Right lobe of liver (tissue), 6 donors: ENCODE measurements at regions not wholly inside any gene's neighbourhood (a gene's known extent, or its start where the extent isn't known, plus 50 kb on each side); places are given as distances from the start of the nearest gene placed in this dataset.

Experiments
- ATAC-seq, 4 donors: fragments of 200-7000 bp; cut with Tn5 transposase; one replicate each; pipeline ENCODE4 v1.9.1; 2020; ENCODE audit warnings: mild to moderate bottlenecking in 4 of 4, moderate library complexity in 4 of 4
- DNase-seq, 3 donors: peaks; one replicate each; pipeline ENCODE4 v3.0.0-alpha.2; 2020
- H3K27ac ChIP-seq, 3 donors: fragments of 200-600 bp; one replicate each; pipeline ENCODE4 v1.8.0; 2022
- H3K27me3 ChIP-seq, 2 donors: fragments of 200-600 bp; one replicate each; pipeline ENCODE4 v1.8.0; 2022
- H3K36me3 ChIP-seq, 4 donors: fragments of 200-600 bp; sonication (generic) in 1 of 4; one replicate each; pipeline versions ENCODE4 v1.5.1 to v1.8.0; 2017 to 2022; ENCODE audit warnings: control low read depth in 1 of 4
- H3K4me1 ChIP-seq, 4 donors: fragments of 200-600 bp; sonication (generic) in 1 of 4; one replicate each; pipeline versions ENCODE4 v1.5.1 to v1.8.0; 2017 to 2022; ENCODE audit warnings: control low read depth in 1 of 4
- H3K4me3 ChIP-seq, 3 donors: fragments of 200-600 bp; one replicate each; pipeline ENCODE4 v1.8.0; 2022
- H3K9me3 ChIP-seq, 4 donors: fragments of 200-600 bp; sonication (generic) in 1 of 4; one replicate each; pipeline versions ENCODE4 v1.5.1 to v1.8.0; 2017 to 2022; ENCODE audit warnings: control low read depth in 1 of 4
- CTCF ChIP-seq, 4 donors: fragments of 200-600 bp in 3 of 4; fragments of 450-650 bp in 1 of 4; IDR thresholded peaks; one replicate each; pipeline versions ENCODE4 v1.5.1 to v1.8.0; 2016 to 2022; ENCODE audit warnings: antibody characterized with exemption in 4 of 4, mild to moderate bottlenecking in 2 of 4
- POLR2A ChIP-seq: fragments of 450-650 bp; IDR thresholded peaks from one replicate; pipeline ENCODE4 v1.6.1; 2017; ENCODE audit warnings: antibody characterized with exemption, mild to moderate bottlenecking
- WGBS: methylation state at CpG from one replicate; pipeline ENCODE4 v1.1.6; 2018; ENCODE audit warnings: low coverage, low lambda C conversion rate; ENCODE audit not compliant: insufficient coverage; ENCODE audit errors: missing lambda C conversion rate; 5-methylcytosine and 5-hydroxymethylcytosine counted together
- intact Hi-C, 2 donors: fragments of 100-400 bp; cut with DNase I; formaldehyde crosslinking; loops; one replicate each; pipeline versions ENCODE4 v1.11.2 to v1.14.1; 2022
- donor health status: DM: no; HTN: yes; CAD: no.
- donor health status: DM: no; HTN: no; CAD: no.
- donor health status: DM: no; HTN: no; CAD: no.
- donor health status: DM: no; HTN: yes; CAD: no.
- donor health status: DM: no; HTN: yes; CAD: no.

GRCh38 chr6:121506761-121507754, 71.6 kb downstream of the GJA1 start:
- no peak overlapping the region for H3K27ac ChIP-seq
- no peaks in the 10 kb centered on the region for H3K9me3 ChIP-seq
- no peak for TF ChIP-seq POLR2A
- no peak for TF ChIP-seq CTCF (IDR thresholded peaks at IDR 0.05)
- no peak for ATAC-seq
- no peaks in the 10 kb centered on the region for H3K4me1 ChIP-seq
- H3K36me3 ChIP-seq = no peaks in the 10 kb centered on the region
- intact Hi-C loops = no loop called here
- H3K4me3 ChIP-seq = no peak overlapping the region
- no peak for DNase-seq
- H3K27me3 ChIP-seq = no peaks in the 10 kb centered on the region
- WGBS = 59% methylated on average over 6 of the region's 7 CpGs

- H3K9me3 ChIP-seq = no peaks in the 10 kb centered on the region
- H3K4me1 ChIP-seq = no peaks in the 10 kb centered on the region
- 47% methylated on average over 8 of the region's 8 CpGs for WGBS
- no peaks in the 10 kb centered on the region for H3K36me3 ChIP-seq
- intact Hi-C loops = no loop called here
- DNase-seq (no peak), ATAC-seq (no peak)
- no peak for TF ChIP-seq POLR2A
- H3K27ac ChIP-seq = no peak overlapping the region
- H3K27me3 ChIP-seq = no peaks in the 10 kb centered on the region
- H3K4me3 ChIP-seq = no peak overlapping the region
These were observed 75.2 kb downstream of the GJA1 start for GRCh38 chr6:121510568-121511177.

- Histone ChIP-seq H3K4me1 (no peaks in the 10 kb centered on the region), H3K4me3 (no peak overlapping the region), H3K9me3 (no peaks in the 10 kb centered on the region), H3K27ac (no peak overlapping the region), H3K27me3 (no peaks in the 10 kb centered on the region), H3K36me3 (no peaks in the 10 kb centered on the region)
- no peak for TF ChIP-seq CTCF (IDR thresholded peaks at IDR 0.05)
- TF ChIP-seq POLR2A = no peak
- ATAC-seq = no peak
- WGBS = 73% methylated on average over 1 of the region's 1 CpG
- intact Hi-C loops = no loop called here
- no peak for DNase-seq
These were observed 80.3 kb downstream of the GJA1 start for GRCh38 chr6:121515630-121516265.

GRCh38 chr6:121516331-121516730, 80.9 kb downstream of the GJA1 start:
- Histone ChIP-seq H3K4me3 (no peak overlapping the region), H3K27me3 (no peaks in the 10 kb centered on the region), H3K4me1 (no peaks in the 10 kb centered on the region), H3K9me3 (no peaks in the 10 kb centered on the region), H3K27ac (no peak overlapping the region), H3K36me3 (no peaks in the 10 kb centered on the region)
- no peak for TF ChIP-seq CTCF (IDR thresholded peaks at IDR 0.05)
- no peak for TF ChIP-seq POLR2A
- intact Hi-C loops = no loop called here
- 61% methylated on average over 6 of the region's 6 CpGs for WGBS
- no peak for DNase-seq
- no peak for ATAC-seq
